ENCODE measurements at regions not wholly inside any gene's neighbourhood (a gene's known extent, or its start where the extent isn't known, plus 50 kb on each side); places are given as distances from the start of the nearest gene placed in this dataset.

GRCh38 chr9:18216376-18216775 is 257.6 kb upstream of the ADAMTSL1 start:
- TF ChIP-seq POLR2A (IDR thresholded peaks at IDR 0.05) (no peak), CTCF (IDR thresholded peaks at IDR 0.05) (no peak)

Measured in uterus (tissue), 2 donors.